HUES6 (cell line): ENCODE measurements at regions not wholly inside any gene's neighbourhood (a gene's known extent, or its start where the extent isn't known, plus 50 kb on each side); places are given as distances from the start of the nearest gene placed in this dataset.
A peak's percentile ranks its signal among the peaks of the same experiment; 100 is the strongest.

Experiments used
- H3K27ac ChIP-seq: 2 replicates; pipeline ENCODE4 v1.7.0; 2013; ENCODE audit warnings: low read depth, mild to moderate bottlenecking, low read length, inconsistent platforms
- H3K27me3 ChIP-seq: 2 replicates; pipeline ENCODE4 v1.6.1; 2013; ENCODE audit warnings: low read length; ENCODE audit not compliant: control insufficient read depth, insufficient read depth
- H3K36me3 ChIP-seq: 2 replicates; pipeline ENCODE4 v1.6.1; 2013; ENCODE audit warnings: low read length; ENCODE audit not compliant: control insufficient read depth, insufficient read depth
- H3K4me1 ChIP-seq: 2 replicates; pipeline ENCODE4 v1.6.1; 2013; ENCODE audit warnings: low read length; ENCODE audit not compliant: control insufficient read depth, insufficient read depth
- H3K4me3 ChIP-seq: 2 replicates; pipeline ENCODE4 v1.5.1; 2013; ENCODE audit warnings: low read depth, low read length
- H3K9ac ChIP-seq: one replicate; pipeline ENCODE4 v1.6.1; 2013; ENCODE audit warnings: mild to moderate bottlenecking, low read length
- H3K9me3 ChIP-seq: 2 replicates; pipeline ENCODE4 v1.6.1; 2013; ENCODE audit warnings: low read depth, low read length; ENCODE audit not compliant: control insufficient read depth, insufficient read depth

DNA sequence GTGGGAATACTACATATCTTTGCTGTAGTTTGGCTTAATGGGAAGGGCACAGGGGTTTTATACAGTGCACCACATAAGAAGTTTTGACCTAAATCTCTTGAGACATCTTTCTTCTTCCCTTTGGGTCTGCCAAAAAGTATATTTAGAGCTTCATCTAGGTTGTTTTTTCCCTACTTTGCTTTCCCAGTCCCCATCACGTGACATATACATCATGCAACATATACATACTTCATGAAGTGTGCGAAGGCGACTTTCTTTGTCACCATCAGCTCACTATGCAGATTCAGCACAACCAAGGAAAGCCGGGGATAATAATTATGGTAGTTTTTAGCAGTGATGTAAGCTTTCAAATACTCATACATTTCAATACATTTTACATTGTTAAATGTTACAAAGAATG lies 177.1 kb upstream of the PPP1R3A start:
- Histone ChIP-seq H3K36me3 (no peaks in the 10 kb centered on the region), H3K27ac (no peak overlapping the region), H3K4me1 (no peaks in the 10 kb centered on the region), H3K4me3 (no peak overlapping the region), H3K27me3 (peaks cover 9% of the 10 kb centered on the region), H3K9ac (no peak overlapping the region), H3K9me3 (no peaks in the 10 kb centered on the region)

DNA sequence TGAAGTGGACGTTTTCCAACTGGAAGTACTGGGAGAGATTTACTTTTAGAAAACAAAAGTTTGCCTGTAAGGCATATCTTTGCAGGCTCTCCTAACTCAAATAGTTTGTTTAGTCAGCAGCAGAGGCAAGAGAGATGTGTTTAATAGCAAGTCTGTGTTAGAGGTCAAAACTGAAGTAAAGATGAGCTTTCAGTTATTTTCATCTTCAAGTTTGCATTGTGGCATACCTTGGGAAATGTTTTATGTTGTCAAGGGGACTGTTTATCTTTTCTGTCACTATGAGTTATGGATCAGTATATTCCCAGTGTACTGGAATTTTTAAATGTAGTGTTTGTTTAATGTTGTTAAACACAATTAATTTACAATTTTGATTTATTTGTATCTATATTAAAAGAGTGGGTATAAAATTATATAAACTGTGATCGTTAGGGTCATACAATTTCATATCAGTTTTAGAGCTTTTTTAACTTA lies 169.7 kb upstream of the PPP1R3A start:
- no peak overlapping the region for H3K27ac ChIP-seq
- no peaks in the 10 kb centered on the region for H3K36me3 ChIP-seq
- H3K4me3 ChIP-seq, result peak overlapping the region; percentile 87
- no peak overlapping the region for H3K9ac ChIP-seq
- H3K9me3 ChIP-seq, result no peaks in the 10 kb centered on the region
- H3K27me3 ChIP-seq, result peaks cover 82% of the 10 kb centered on the region
- peaks cover 11% of the 10 kb centered on the region; the same call in 1 of the 2 replicates for H3K4me1 ChIP-seq

DNA sequence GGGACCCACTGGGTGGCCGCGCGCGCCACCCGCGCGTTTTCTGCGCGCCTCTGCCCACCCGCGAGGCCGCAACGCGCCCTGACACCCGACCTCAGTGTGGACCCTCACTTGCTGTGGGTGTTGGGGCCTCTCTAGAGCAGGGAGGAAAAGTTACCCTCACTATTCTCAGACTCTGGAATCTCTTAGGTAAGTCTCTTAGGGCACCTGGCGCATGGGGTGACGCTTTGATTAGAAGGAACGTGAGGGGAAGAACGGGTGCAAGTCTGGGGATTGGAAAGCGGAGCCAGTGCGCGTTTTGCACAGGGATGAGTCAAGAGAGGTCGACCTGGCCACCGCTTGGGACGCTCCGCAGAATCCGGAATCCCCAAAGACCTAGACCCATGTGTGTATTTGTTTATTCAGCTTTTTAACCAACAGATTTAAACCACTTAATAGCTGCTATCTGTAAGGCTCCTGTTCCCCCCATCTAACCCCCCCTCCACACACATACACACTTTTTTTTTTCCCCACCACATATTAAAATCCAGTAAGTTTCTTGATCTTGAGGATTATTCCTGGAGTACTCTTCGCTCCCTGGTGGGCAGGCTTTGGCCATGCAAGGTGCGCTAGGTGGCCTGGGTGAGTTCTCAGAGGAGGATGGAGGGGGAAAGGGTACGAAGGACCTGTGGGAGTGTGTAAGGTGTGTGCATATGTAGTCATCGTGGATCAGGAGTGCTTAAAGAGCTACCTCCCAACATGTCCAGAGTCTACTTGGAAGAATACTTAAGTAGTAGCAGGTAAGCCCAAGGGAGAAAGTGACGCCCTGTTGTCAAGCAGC lies 169.1 kb upstream of the PPP1R3A start:
- Histone ChIP-seq H3K9ac (no peak overlapping the region), H3K27ac (no peak overlapping the region), H3K4me1 (peaks cover 12% of the 10 kb centered on the region; the same call in 1 of the 2 replicates), H3K36me3 (no peaks in the 10 kb centered on the region), H3K4me3 (peak overlapping the region; percentile 87), H3K9me3 (no peaks in the 10 kb centered on the region), H3K27me3 (peaks cover 86% of the 10 kb centered on the region)

DNA sequence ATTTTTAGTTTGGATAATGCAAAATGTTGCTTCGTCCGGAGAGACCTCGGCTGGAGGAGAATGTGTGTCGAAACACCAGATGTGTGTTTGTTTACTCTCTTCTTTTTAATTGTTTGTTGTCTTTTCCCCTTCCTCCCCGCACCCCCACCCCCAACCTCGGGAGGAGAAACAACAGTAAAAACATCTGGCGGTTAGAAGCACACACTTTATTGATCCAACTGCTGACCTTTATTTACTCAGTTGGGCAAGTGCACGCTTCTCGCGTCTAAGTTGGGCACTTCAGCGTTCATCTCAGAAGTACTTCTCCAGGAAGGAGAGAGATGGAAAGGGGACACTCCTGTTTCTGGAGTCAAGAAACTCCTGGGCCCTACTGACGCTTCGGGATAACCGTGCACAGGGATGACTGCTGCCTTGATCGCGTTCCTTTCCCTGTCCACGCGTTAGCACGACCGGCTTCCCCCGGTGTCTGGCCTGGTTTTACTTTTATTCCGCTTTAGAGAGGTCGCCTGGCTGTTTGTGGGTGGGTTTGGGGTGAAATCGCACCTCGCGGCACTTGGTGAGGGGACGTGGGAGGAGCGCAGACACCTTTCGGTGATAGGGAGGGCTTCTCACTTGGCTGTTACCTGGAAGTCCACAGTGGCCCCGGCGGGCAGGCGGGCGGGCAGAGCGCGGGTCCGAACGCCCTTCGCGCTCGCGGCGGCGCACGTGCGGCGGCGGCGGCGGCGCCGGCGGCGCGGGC lies 168.3 kb upstream of the PPP1R3A start:
- Histone ChIP-seq H3K27me3 (peaks cover 90% of the 10 kb centered on the region), H3K27ac (no peak overlapping the region), H3K9ac (no peak overlapping the region), H3K36me3 (no peaks in the 10 kb centered on the region), H3K9me3 (no peaks in the 10 kb centered on the region), H3K4me1 (peaks cover 15% of the 10 kb centered on the region; the same call in 1 of the 2 replicates), H3K4me3 (peak overlapping the region; percentile 87)

DNA sequence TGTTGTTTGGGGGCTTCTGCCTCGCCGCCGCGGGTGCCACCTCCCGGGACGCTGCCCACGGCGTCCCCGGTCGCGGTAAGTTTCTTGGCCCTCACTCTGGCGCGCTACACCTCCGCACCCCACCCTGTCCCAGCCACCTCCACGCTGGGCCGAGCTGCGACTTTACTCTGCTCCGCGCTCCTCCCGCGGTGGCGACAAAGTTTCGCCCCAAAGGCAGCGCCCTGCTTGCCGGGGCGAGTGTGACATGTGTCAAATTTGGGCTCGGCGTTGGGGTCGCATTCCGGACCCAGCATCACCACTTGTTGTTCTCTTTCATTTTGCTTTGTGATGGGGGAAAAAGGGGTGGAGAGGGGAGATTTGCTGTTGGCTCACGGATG lies 167.7 kb upstream of the PPP1R3A start:
- Histone ChIP-seq H3K4me1 (peaks cover 15% of the 10 kb centered on the region; the same call in 1 of the 2 replicates), H3K9ac (no peak overlapping the region), H3K9me3 (no peaks in the 10 kb centered on the region), H3K4me3 (peak overlapping the region; percentile 87), H3K27ac (no peak overlapping the region), H3K27me3 (peaks cover 95% of the 10 kb centered on the region), H3K36me3 (no peaks in the 10 kb centered on the region)

DNA sequence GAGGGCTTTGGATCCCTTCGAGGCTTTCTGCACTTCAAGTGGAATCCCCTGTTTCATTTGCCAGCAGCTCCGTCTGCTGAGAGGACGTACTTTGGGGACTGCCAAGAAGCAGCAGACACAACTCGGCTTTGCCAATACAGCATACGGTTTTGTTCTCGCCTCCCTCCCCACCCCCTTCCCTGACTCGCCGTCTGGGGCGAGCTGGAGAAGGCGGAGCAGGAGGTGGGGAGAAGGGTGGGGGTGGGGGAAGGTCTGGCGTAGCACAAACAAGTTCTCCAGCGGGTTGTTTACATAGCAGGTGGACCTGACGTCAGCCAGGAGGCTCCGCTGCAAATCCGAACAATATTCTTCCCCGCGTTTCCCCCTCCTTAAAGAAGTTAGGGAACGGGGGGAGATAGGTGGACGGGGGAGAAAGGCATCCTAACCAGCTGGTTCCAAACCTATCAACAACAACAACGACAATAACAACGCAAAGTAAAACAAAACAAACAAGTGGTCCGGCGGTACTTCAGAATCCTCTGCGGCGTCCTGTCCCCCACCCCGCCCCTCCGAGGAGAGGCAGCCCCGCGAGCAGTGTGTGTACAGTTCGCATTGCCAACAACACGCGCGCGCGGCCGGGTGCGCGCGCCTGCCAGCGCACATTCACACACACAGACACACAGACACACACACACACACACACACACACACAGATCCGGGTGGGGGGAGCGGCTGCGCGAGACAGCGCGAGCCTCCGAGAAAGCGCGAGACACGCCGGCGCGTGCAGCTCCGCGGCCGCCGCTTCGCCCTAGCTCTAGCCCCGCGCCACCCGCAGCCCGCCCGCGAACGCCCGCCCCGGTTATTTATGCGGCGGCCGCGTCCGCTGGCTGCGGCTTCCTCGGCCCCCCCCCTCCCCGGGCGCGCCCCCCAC lies 167.0 kb upstream of the PPP1R3A start:
- Histone ChIP-seq H3K4me1 (peaks cover 15% of the 10 kb centered on the region; the same call in 1 of the 2 replicates), H3K27me3 (peaks cover 95% of the 10 kb centered on the region), H3K27ac (no peak overlapping the region), H3K9me3 (no peaks in the 10 kb centered on the region), H3K36me3 (no peaks in the 10 kb centered on the region), H3K9ac (peak overlapping the region; percentile 51), H3K4me3 (peak overlapping the region; percentile 87)

DNA sequence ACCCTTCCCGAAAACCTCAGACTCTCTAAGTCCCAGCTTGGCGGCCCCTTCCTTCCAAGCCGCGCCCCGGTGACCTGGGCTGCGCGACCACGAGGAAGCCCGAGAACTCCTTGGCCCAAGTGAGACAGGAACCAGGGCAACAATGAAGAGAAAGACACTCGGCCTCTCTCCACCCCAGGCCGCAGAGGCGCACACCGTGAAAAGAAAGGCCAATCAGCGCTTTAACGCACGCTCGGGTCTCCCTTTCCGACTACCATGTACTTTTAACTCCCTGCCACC lies 166.4 kb upstream of the PPP1R3A start:
- H3K36me3 ChIP-seq, result no peaks in the 10 kb centered on the region
- H3K27me3 ChIP-seq, result peaks cover 95% of the 10 kb centered on the region
- peak overlapping the region; percentile 49 for H3K9ac ChIP-seq
- peak overlapping the region; percentile 87 for H3K4me3 ChIP-seq
- H3K27ac ChIP-seq, result no peak overlapping the region
- no peaks in the 10 kb centered on the region for H3K9me3 ChIP-seq
- peaks cover 15% of the 10 kb centered on the region; the same call in 1 of the 2 replicates for H3K4me1 ChIP-seq

DNA sequence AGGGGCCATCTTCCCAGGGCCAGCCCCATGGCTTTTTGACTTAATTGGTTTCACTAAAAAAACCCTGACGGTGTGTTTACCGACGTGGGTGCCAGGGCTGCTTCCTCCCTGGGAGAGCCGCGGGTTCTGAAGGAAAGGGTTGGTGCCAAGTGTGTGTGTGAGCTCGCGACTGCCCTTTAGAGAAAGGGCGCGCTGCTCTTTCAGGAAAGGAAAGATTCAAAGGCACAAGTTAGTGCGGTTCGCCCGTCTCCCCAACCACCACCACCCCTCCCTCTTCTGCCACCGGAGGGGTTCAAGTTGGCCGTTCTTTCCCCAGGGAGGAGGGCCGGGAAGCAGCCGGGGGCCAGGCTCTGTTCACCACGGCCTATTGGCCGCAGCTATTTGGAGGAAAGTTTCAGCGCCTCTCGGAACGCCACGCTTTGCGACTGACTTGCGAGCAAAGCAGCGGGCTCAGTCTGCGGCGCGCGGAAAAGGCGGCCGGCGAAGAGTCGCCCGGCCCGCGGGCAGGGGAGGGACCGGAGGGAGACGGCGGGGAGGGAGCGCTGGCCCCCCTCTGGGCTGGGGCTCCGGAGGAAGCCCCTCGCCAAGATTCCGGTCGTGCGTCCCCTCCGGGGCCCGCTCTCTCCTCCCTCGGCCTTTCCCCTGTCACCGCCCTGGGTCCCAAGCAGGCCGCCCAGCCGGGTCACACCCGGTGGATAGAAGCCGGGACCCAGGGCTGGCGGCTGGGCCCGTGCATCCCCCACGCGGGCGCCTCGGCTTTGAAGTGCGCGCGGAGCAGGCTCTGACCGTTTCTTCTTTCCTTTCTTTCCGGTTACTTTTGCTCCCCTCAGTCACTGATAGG lies 165.9 kb upstream of the PPP1R3A start:
- H3K4me3 ChIP-seq, result peak overlapping the region; percentile 87
- peaks cover 15% of the 10 kb centered on the region; the same call in 1 of the 2 replicates for H3K4me1 ChIP-seq
- peaks cover 95% of the 10 kb centered on the region for H3K27me3 ChIP-seq
- peak overlapping the region; percentile 49 for H3K9ac ChIP-seq
- no peak overlapping the region for H3K27ac ChIP-seq
- no peaks in the 10 kb centered on the region for H3K36me3 ChIP-seq
- H3K9me3 ChIP-seq, result no peaks in the 10 kb centered on the region

DNA sequence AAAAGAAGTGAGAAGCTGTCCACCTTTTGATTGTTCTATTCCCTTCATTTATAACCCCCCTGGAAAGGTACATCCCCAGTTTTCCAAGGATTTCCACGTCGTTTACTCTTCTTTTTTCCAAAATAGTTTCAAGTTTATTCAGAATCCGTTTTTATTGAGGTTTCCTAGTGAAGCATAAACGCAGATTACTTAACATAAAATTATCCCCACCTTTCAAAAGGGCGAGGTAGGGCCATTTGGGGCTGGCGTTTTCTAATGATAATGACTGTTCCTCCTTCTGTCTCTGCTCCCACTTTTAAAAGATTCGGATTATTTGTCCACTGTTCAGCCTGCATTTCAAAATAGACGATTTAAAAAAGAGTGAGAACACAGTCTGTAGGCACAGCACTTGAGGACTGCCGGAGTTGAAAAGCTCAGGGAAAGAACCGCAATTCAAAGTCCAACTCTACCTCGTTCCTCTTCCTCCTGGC lies 165.2 kb upstream of the PPP1R3A start:
- Histone ChIP-seq H3K9ac (no peak overlapping the region), H3K27me3 (peaks cover 93% of the 10 kb centered on the region), H3K4me1 (peaks cover 15% of the 10 kb centered on the region; the same call in 1 of the 2 replicates), H3K9me3 (no peaks in the 10 kb centered on the region), H3K27ac (no peak overlapping the region), H3K4me3 (peak overlapping the region; percentile 87), H3K36me3 (no peaks in the 10 kb centered on the region)
